Keratinocyte (primary cell): ENCODE measurements at regions not wholly inside any gene's neighbourhood (a gene's known extent, or its start where the extent isn't known, plus 50 kb on each side); places are given as distances from the start of the nearest gene placed in this dataset.

Experiments
- DNase-seq: peaks from one replicate; pipeline ENCODE4 v3.0.0-alpha.2; 2011; ENCODE audit warnings: low read depth, missing footprints, low spot score
- FAIRE-seq: peaks from 2 replicates; lab custom pipeline; 2011; peaks lifted over from hg19 to GRCh38; lab: Jason Lieb, UNC
- H2AFZ ChIP-seq: 2 replicates; pipeline ENCODE4 v1.6.0; 2012; ENCODE audit warnings: low read length, control low read depth, inconsistent platforms; ENCODE audit not compliant: control insufficient read depth
- H3K27ac ChIP-seq: 2 replicates; pipeline ENCODE4 v1.5.1; 2011; ENCODE audit warnings: low read length; ENCODE audit not compliant: control insufficient read depth, insufficient read depth
- H3K27me3 ChIP-seq: 3 replicates; pipeline ENCODE4 v1.6.0; 2011; ENCODE audit warnings: low read length; ENCODE audit not compliant: control insufficient read depth, insufficient read depth; ENCODE audit errors: extremely low read depth
- H3K36me3 ChIP-seq, 2 experiments: 2 replicates in 1 of 2; 3 replicates in 1 of 2; pipeline ENCODE4 v1.5.1; 2011; ENCODE audit warnings: low read length in 2 of 2, mild to moderate bottlenecking in 1 of 2; ENCODE audit not compliant: control insufficient read depth in 2 of 2, insufficient read depth in 2 of 2; ENCODE audit errors: extremely low read depth in 1 of 2
- H3K4me1 ChIP-seq: 3 replicates; pipeline ENCODE4 v1.5.1; 2011; ENCODE audit warnings: low read length; ENCODE audit not compliant: control insufficient read depth, insufficient read depth; ENCODE audit errors: extremely low read depth
- H3K4me2 ChIP-seq: 3 replicates; pipeline ENCODE4 v1.6.0; 2011; ENCODE audit warnings: low read depth, low read length; ENCODE audit not compliant: control insufficient read depth, insufficient read depth; ENCODE audit errors: extremely low read depth
- H3K4me3 ChIP-seq, 3 experiments: fragments of 200-600 bp in 1 of 3; sonication (generic) in 1 of 3; 2 replicates in 2 of 3; 3 replicates in 1 of 3; pipeline ENCODE4 v1.5.1; 2011 to 2016; ENCODE audit warnings: low read length in 3 of 3, mild to moderate bottlenecking in 3 of 3, control low read depth in 2 of 3, inconsistent platforms in 1 of 3, low read depth in 1 of 3, mixed read lengths in 1 of 3, mixed run types in 1 of 3, moderate library complexity in 1 of 3; ENCODE audit not compliant: control insufficient read depth in 2 of 3, insufficient read depth in 2 of 3; ENCODE audit errors: extremely low read depth in 1 of 3
- H3K79me2 ChIP-seq: 2 replicates; pipeline ENCODE4 v1.6.0; 2012; ENCODE audit warnings: low read length; ENCODE audit not compliant: control insufficient read depth, insufficient read depth
- H3K9ac ChIP-seq: 3 replicates; pipeline ENCODE4 v1.6.0; 2011; ENCODE audit warnings: low read length; ENCODE audit not compliant: control insufficient read depth, insufficient read depth; ENCODE audit errors: extremely low read depth
- H3K9me1 ChIP-seq: 3 replicates; pipeline ENCODE4 v1.6.0; 2011; ENCODE audit warnings: low read length; ENCODE audit not compliant: control insufficient read depth, insufficient read depth; ENCODE audit errors: extremely low read depth
- H3K9me3 ChIP-seq: 2 replicates; pipeline ENCODE4 v1.5.1; 2012; ENCODE audit warnings: low read depth, low read length; ENCODE audit not compliant: control insufficient read depth
- H4K20me1 ChIP-seq: 3 replicates; pipeline ENCODE4 v1.6.0; 2011; ENCODE audit warnings: low read length; ENCODE audit not compliant: control insufficient read depth, insufficient read depth; ENCODE audit errors: extremely low read depth
- CTCF ChIP-seq, 3 experiments: IDR thresholded peaks in 1 of 3; conservative IDR thresholded peaks in 1 of 3; optimal IDR thresholded peaks in 1 of 3; 2 replicates in 2 of 3; 3 replicates in 1 of 3; pipeline versions ENCODE3 to v1.5.1; 2011; ENCODE audit warnings: low read length in 3 of 3, mild to moderate bottlenecking in 3 of 3, moderate library complexity in 2 of 3, control low read depth in 1 of 3, inconsistent platforms in 1 of 3; ENCODE audit not compliant: insufficient read depth in 2 of 3; ENCODE audit errors: extremely low read depth in 1 of 3
- EZH2 ChIP-seq: IDR thresholded peaks from one replicate; pipeline ENCODE4 v1.6.1; 2012; ENCODE audit warnings: inconsistent platforms, mild to moderate bottlenecking, low read length, moderate library complexity
- dilution Hi-C: fragments of 300-500 bp; cut with MboI; formaldehyde crosslinking; loops from one replicate; pipeline ENCODE4 v1.7.0; 2020; ENCODE audit warnings: low sequenced_read_pairs; ENCODE audit not compliant: extremely low pct_ligation_motif_present

- DNase-seq (no peak), FAIRE-seq (no peak)
- dilution Hi-C loops, result no loop called here
- H2AFZ ChIP-seq, result no peak overlapping the region
- H3K27ac ChIP-seq, result no peak overlapping the region
- TF ChIP-seq CTCF (optimal IDR thresholded peaks at IDR 0.05 in 1 of 3, IDR thresholded peaks at IDR 0.05 in 1 of 3, conservative IDR thresholded peaks at IDR 0.05 in 1 of 3; ENCODE audit: extremely low read depth in 1 of 3, insufficient read depth in 2 of 3, low read length in 3 of 3) (no peak), EZH2 (no peak)
- H3K79me2 ChIP-seq, result no peaks in the 10 kb centered on the region
- no peaks in the 10 kb centered on the region for H4K20me1 ChIP-seq
- no peaks in the 10 kb centered on the region for H3K27me3 ChIP-seq
- no peaks in the 10 kb centered on the region for H3K4me1 ChIP-seq
- H3K9me3 ChIP-seq, result no peaks in the 10 kb centered on the region
- H3K4me3 ChIP-seq, result no peak overlapping the region
- no peak overlapping the region for H3K4me2 ChIP-seq
- H3K36me3 ChIP-seq, result no peaks in the 10 kb centered on the region
- no peaks in the 10 kb centered on the region for H3K9me1 ChIP-seq
- H3K9ac ChIP-seq, result no peak overlapping the region
Observed at GRCh38 chr21:19048098-19048672, 644.6 kb upstream of the TMPRSS15 start.

GRCh38 chr21:19049567-19049966, 646.0 kb upstream of the TMPRSS15 start:
- no peaks in the 10 kb centered on the region for H3K9me1 ChIP-seq
- no peak overlapping the region for H3K4me2 ChIP-seq
- no peak overlapping the region for H3K4me3 ChIP-seq
- H3K79me2 ChIP-seq, result no peaks in the 10 kb centered on the region
- dilution Hi-C loops, result no loop called here
- no peaks in the 10 kb centered on the region for H4K20me1 ChIP-seq
- TF ChIP-seq EZH2 (no peak), CTCF (optimal IDR thresholded peaks at IDR 0.05 in 1 of 3, IDR thresholded peaks at IDR 0.05 in 1 of 3, conservative IDR thresholded peaks at IDR 0.05 in 1 of 3; ENCODE audit: extremely low read depth in 1 of 3, insufficient read depth in 2 of 3, low read length in 3 of 3) (no peak)
- H3K9ac ChIP-seq, result no peak overlapping the region
- no peaks in the 10 kb centered on the region for H3K9me3 ChIP-seq
- FAIRE-seq (no peak), DNase-seq (no peak)
- no peaks in the 10 kb centered on the region for H3K4me1 ChIP-seq
- H3K27ac ChIP-seq, result no peak overlapping the region
- H3K36me3 ChIP-seq, result no peaks in the 10 kb centered on the region
- no peaks in the 10 kb centered on the region for H3K27me3 ChIP-seq
- H2AFZ ChIP-seq, result no peak overlapping the region
